ENCODE measurements at regions not wholly inside any gene's neighbourhood (a gene's known extent, or its start where the extent isn't known, plus 50 kb on each side); places are given as distances from the start of the nearest gene placed in this dataset.

- DNase-seq (ENCODE audit: low read depth) = no peak
- no peak overlapping the region for H3K4me3 ChIP-seq (ENCODE audit: low read depth, low read length)
- in situ Hi-C loops (cut with HindIII; ENCODE audit: low sequenced_read_pairs) = no loop called here
- no peak for TF ChIP-seq CTCF (IDR thresholded peaks at IDR 0.05; ENCODE audit: low read depth, low read length, missing control alignments)
Observed at GRCh38 chr5:143614831-143615230, 197.1 kb upstream of the HMHB1 start.

- TF ChIP-seq CTCF (IDR thresholded peaks at IDR 0.05; ENCODE audit: low read depth, low read length, missing control alignments) = no peak
- in situ Hi-C loops (cut with HindIII; ENCODE audit: low sequenced_read_pairs) = no loop called here
- DNase-seq (ENCODE audit: low read depth) = no peak
- no peak overlapping the region for H3K4me3 ChIP-seq (ENCODE audit: low read depth, low read length)
Observed at GRCh38 chr5:143613329-143613728, 198.6 kb upstream of the HMHB1 start.

GRCh38 chr5:143610946-143611345, 201.0 kb upstream of the HMHB1 start:
- in situ Hi-C loops (cut with HindIII; ENCODE audit: low sequenced_read_pairs) = no loop called here
- no peak for DNase-seq (ENCODE audit: low read depth)
- no peak overlapping the region for H3K4me3 ChIP-seq (ENCODE audit: low read depth, low read length)
- no peak for TF ChIP-seq CTCF (IDR thresholded peaks at IDR 0.05; ENCODE audit: low read depth, low read length, missing control alignments)

GRCh38 chr5:143606043-143606752, 202.7 kb upstream of the NR3C1 start:
- TF ChIP-seq CTCF (IDR thresholded peaks at IDR 0.05; ENCODE audit: low read depth, low read length, missing control alignments) = no peak
- in situ Hi-C loops (cut with HindIII; ENCODE audit: low sequenced_read_pairs) = no loop called here
- DNase-seq (ENCODE audit: low read depth) = no peak
- no peak overlapping the region for H3K4me3 ChIP-seq (ENCODE audit: low read depth, low read length)

- no peak for TF ChIP-seq CTCF (IDR thresholded peaks at IDR 0.05; ENCODE audit: low read depth, low read length, missing control alignments)
- in situ Hi-C loops (cut with HindIII; ENCODE audit: low sequenced_read_pairs) = no loop called here
- H3K4me3 ChIP-seq (ENCODE audit: low read depth, low read length) = no peak overlapping the region
- no peak for DNase-seq (ENCODE audit: low read depth)
Observed at GRCh38 chr5:143605403-143606005, 202.0 kb upstream of the NR3C1 start.

- H3K4me3 ChIP-seq (ENCODE audit: low read depth, low read length) = no peak overlapping the region
- no peak for DNase-seq (ENCODE audit: low read depth)
- in situ Hi-C loops (cut with HindIII; ENCODE audit: low sequenced_read_pairs) = no loop called here
- TF ChIP-seq CTCF (IDR thresholded peaks at IDR 0.05; ENCODE audit: low read depth, low read length, missing control alignments) = no peak
Observed at GRCh38 chr5:143601917-143602333, 198.4 kb upstream of the NR3C1 start.
